Skeletal muscle tissue (tissue), 3 donors: ENCODE measurements at regions not wholly inside any gene's neighbourhood (a gene's known extent, or its start where the extent isn't known, plus 50 kb on each side); places are given as distances from the start of the nearest gene placed in this dataset.

Experiments
- H3K27ac ChIP-seq: one replicate; pipeline ENCODE4 v1.7.0; 2013; ENCODE audit warnings: mild to moderate bottlenecking, low read depth, low read length, inconsistent platforms
- H3K27me3 ChIP-seq, 3 donors: one replicate each; pipeline ENCODE4 v1.7.0; 2013; ENCODE audit warnings: low read length in 3 of 3; ENCODE audit not compliant: control insufficient read depth in 3 of 3, insufficient read depth in 3 of 3
- H3K36me3 ChIP-seq, 3 donors: one replicate each; pipeline ENCODE4 v1.7.0; 2013; ENCODE audit warnings: low read length in 3 of 3; ENCODE audit not compliant: control insufficient read depth in 3 of 3, insufficient read depth in 3 of 3
- H3K4me1 ChIP-seq, 3 donors: one replicate each; pipeline ENCODE4 v1.7.0; 2013; ENCODE audit warnings: low read length in 3 of 3, mild to moderate bottlenecking in 3 of 3; ENCODE audit not compliant: control insufficient read depth in 3 of 3, insufficient read depth in 3 of 3
- H3K4me3 ChIP-seq, 3 donors: one replicate each; pipeline ENCODE4 v1.7.0; 2013; ENCODE audit warnings: low read length in 3 of 3
- H3K9ac ChIP-seq, 3 donors: one replicate each; pipeline ENCODE4 v1.7.0; 2013; ENCODE audit warnings: low read length in 3 of 3, mild to moderate bottlenecking in 3 of 3, moderate library complexity in 2 of 3, low read depth in 1 of 3
- H3K9me3 ChIP-seq, 3 donors: one replicate each; pipeline ENCODE4 v1.7.0; 2013; ENCODE audit warnings: low read length in 3 of 3; ENCODE audit not compliant: control insufficient read depth in 3 of 3
- donor health status: Osteomylitis.

GRCh38 chr1:209074575-209075250 is 508.8 kb upstream of the CAMK1G start:
- Histone ChIP-seq H3K9ac (no peak overlapping the region), H3K9me3 (no peaks in the 10 kb centered on the region), H3K36me3 (no peaks in the 10 kb centered on the region), H3K4me1 (no peaks in the 10 kb centered on the region), H3K27ac (no peak overlapping the region), H3K27me3 (no peaks in the 10 kb centered on the region), H3K4me3 (no peak overlapping the region)

- H3K36me3 ChIP-seq, result no peaks in the 10 kb centered on the region
- H3K9ac ChIP-seq, result no peak overlapping the region
- H3K27ac ChIP-seq, result no peak overlapping the region
- H3K4me1 ChIP-seq, result no peaks in the 10 kb centered on the region
- H3K4me3 ChIP-seq, result no peak overlapping the region
- H3K27me3 ChIP-seq, result no peaks in the 10 kb centered on the region
- H3K9me3 ChIP-seq, result no peaks in the 10 kb centered on the region
Observed at GRCh38 chr1:209076688-209077087, 506.8 kb upstream of the CAMK1G start.

- H3K9ac ChIP-seq, result no peak overlapping the region
- no peaks in the 10 kb centered on the region for H3K36me3 ChIP-seq
- H3K27ac ChIP-seq, result no peak overlapping the region
- H3K4me3 ChIP-seq, result no peak overlapping the region
- no peaks in the 10 kb centered on the region for H3K27me3 ChIP-seq
- no peaks in the 10 kb centered on the region for H3K4me1 ChIP-seq
- no peaks in the 10 kb centered on the region for H3K9me3 ChIP-seq
Observed at GRCh38 chr1:209080170-209080781, 503.2 kb upstream of the CAMK1G start.

GRCh38 chr1:209086486-209087192 is 496.9 kb upstream of the CAMK1G start:
- H3K4me3 ChIP-seq, result no peak overlapping the region
- H3K9ac ChIP-seq, result no peak overlapping the region
- H3K36me3 ChIP-seq, result no peaks in the 10 kb centered on the region
- no peaks in the 10 kb centered on the region for H3K27me3 ChIP-seq
- H3K4me1 ChIP-seq, result no peaks in the 10 kb centered on the region
- no peaks in the 10 kb centered on the region for H3K9me3 ChIP-seq
- no peak overlapping the region for H3K27ac ChIP-seq

GRCh38 chr1:209094384-209094783 is 489.1 kb upstream of the CAMK1G start:
- Histone ChIP-seq H3K36me3 (no peaks in the 10 kb centered on the region), H3K4me1 (no peaks in the 10 kb centered on the region), H3K4me3 (no peak overlapping the region), H3K9ac (no peak overlapping the region), H3K27ac (no peak overlapping the region), H3K27me3 (no peaks in the 10 kb centered on the region), H3K9me3 (no peaks in the 10 kb centered on the region)

GRCh38 chr1:209095627-209096595 is 487.6 kb upstream of the CAMK1G start:
- H3K36me3 ChIP-seq, result no peaks in the 10 kb centered on the region
- H3K4me1 ChIP-seq, result no peaks in the 10 kb centered on the region
- no peak overlapping the region for H3K27ac ChIP-seq
- no peaks in the 10 kb centered on the region for H3K9me3 ChIP-seq
- H3K9ac ChIP-seq, result no peak overlapping the region
- H3K27me3 ChIP-seq, result no peaks in the 10 kb centered on the region
- H3K4me3 ChIP-seq, result no peak overlapping the region

- Histone ChIP-seq H3K27ac (no peak overlapping the region), H3K9me3 (no peaks in the 10 kb centered on the region), H3K27me3 (peaks cover 0 to 3% (median 0%) of the 10 kb centered on the region in 3 donors), H3K4me1 (no peaks in the 10 kb centered on the region), H3K4me3 (no peak overlapping the region), H3K9ac (no peak overlapping the region), H3K36me3 (no peaks in the 10 kb centered on the region)
Observed at GRCh38 chr1:209100460-209100859, 483.1 kb upstream of the CAMK1G start.

GRCh38 chr1:209101106-209101505 is 482.4 kb upstream of the CAMK1G start:
- Histone ChIP-seq H3K36me3 (no peaks in the 10 kb centered on the region), H3K27me3 (peaks cover 0 to 3% (median 0%) of the 10 kb centered on the region in 3 donors), H3K27ac (no peak overlapping the region)

GRCh38 chr1:209102120-209102519 is 481.4 kb upstream of the CAMK1G start:
- Histone ChIP-seq H3K27ac (no peak overlapping the region), H3K27me3 (peaks cover 0 to 3% (median 0%) of the 10 kb centered on the region in 3 donors), H3K9me3 (no peaks in the 10 kb centered on the region), H3K9ac (no peak overlapping the region), H3K36me3 (no peaks in the 10 kb centered on the region), H3K4me3 (no peak overlapping the region), H3K4me1 (no peaks in the 10 kb centered on the region)

More at GRCh38 chr1:209101106-209101505, 482.4 kb upstream of the CAMK1G start:
- H3K4me3 ChIP-seq, result no peak overlapping the region
- no peaks in the 10 kb centered on the region for H3K4me1 ChIP-seq
- no peak overlapping the region for H3K9ac ChIP-seq
- H3K9me3 ChIP-seq, result no peaks in the 10 kb centered on the region
